ENCODE measurements at regions not wholly inside any gene's neighbourhood (a gene's known extent, or its start where the extent isn't known, plus 50 kb on each side); places are given as distances from the start of the nearest gene placed in this dataset.
A peak's percentile ranks its signal among the peaks of the same experiment; 100 is the strongest.

DNA sequence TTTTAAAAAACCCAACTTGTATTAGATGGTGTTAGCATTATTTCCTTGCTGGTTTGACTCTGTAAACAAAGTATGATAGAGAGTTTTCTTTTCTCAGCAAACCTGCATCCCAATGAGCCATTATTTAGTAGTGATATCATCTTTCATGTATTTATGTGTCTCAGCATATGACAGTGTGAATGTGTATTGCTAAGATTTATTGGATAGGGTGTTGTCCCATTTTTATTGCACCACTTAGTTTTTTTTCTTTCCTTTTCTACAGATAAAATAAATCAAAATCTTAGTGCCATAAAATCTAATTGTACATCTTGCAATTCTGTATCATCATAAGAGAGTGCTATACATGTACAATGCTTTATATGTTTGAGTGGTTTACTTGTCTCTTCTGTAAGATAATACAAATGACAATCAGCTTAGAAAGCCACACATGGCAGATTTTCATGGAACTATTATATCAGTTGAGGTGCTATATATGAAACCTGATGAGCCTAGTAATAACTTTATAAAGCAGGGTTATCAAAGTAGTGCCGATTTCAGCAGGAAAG is 149.2 kb upstream of the CYLC2 start:
- no peak overlapping the region for H3K4me2 ChIP-seq
- no peaks in the 10 kb centered on the region for H4K20me1 ChIP-seq
- TF ChIP-seq Cebpa-rat (IDR thresholded peaks at IDR 0.05): no peak
- no peaks in the 10 kb centered on the region for H3K27me3 ChIP-seq
- no peak overlapping the region for H3K9ac ChIP-seq
- no peaks in the 10 kb centered on the region for H3K9me3 ChIP-seq (replicated peaks in 1 of 11)
- no peak overlapping the region for H3K27ac ChIP-seq
- H3K4me1 ChIP-seq: no peaks in the 10 kb centered on the region
- no peaks in the 10 kb centered on the region for H3K36me3 ChIP-seq
- H3K4me3 ChIP-seq: no peak overlapping the region

DNA sequence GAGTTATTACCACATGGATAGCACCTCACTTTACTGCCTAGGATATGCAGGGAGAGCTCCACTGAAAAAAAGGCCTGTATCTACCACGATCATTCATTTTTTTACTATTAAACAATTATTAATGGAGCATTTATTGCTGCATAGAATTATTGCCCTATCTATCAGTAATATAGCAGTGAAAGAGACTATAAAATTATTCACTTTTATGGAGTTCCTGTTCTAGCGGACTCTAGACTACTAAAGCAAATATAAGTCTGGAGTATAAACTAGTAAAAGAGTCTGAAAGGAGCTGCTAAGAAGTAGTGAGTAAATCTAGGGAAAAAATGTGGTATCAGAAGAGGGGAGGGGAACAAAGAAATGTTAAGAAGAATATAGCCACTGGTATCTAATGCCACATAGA is 150.4 kb upstream of the CYLC2 start:
- no peaks in the 10 kb centered on the region for H3K4me1 ChIP-seq
- no peak overlapping the region for H3K4me2 ChIP-seq
- H3K4me3 ChIP-seq: no peak overlapping the region
- no peaks in the 10 kb centered on the region for H3K27me3 ChIP-seq
- H4K20me1 ChIP-seq: no peaks in the 10 kb centered on the region
- H3K36me3 ChIP-seq: no peaks in the 10 kb centered on the region
- no peak overlapping the region for H3K9ac ChIP-seq
- H3K27ac ChIP-seq: no peak overlapping the region
- no peak for TF ChIP-seq Cebpa-rat (IDR thresholded peaks at IDR 0.05)
- H3K9me3 ChIP-seq (replicated peaks in 1 of 11): no peaks in the 10 kb centered on the region

- no peak overlapping the region for H3K27ac ChIP-seq
- no peak for TF ChIP-seq Cebpa-rat (IDR thresholded peaks at IDR 0.05)
- no peak overlapping the region for H3K4me2 ChIP-seq
- H4K20me1 ChIP-seq: no peaks in the 10 kb centered on the region
- H3K9me3 ChIP-seq (replicated peaks in 1 of 11): no peaks in the 10 kb centered on the region
- H3K36me3 ChIP-seq: no peaks in the 10 kb centered on the region
- H3K4me1 ChIP-seq: no peaks in the 10 kb centered on the region
- H3K4me3 ChIP-seq: no peak overlapping the region
- H3K9ac ChIP-seq: no peak overlapping the region
- no peaks in the 10 kb centered on the region for H3K27me3 ChIP-seq
Observed at GRCh38 chr9:102842423-102842822, 152.7 kb upstream of the CYLC2 start.

GRCh38 chr9:102841376-102841775 is 153.8 kb upstream of the CYLC2 start:
- Histone ChIP-seq H3K4me2 (no peak overlapping the region), H3K9me3 (replicated peaks in 1 of 11) (no peaks in the 10 kb centered on the region), H3K9ac (no peak overlapping the region), H3K27me3 (no peaks in the 10 kb centered on the region), H3K27ac (no peak overlapping the region), H3K4me3 (no peak overlapping the region), H3K36me3 (no peaks in the 10 kb centered on the region), H3K4me1 (no peaks in the 10 kb centered on the region), H4K20me1 (no peaks in the 10 kb centered on the region)
- no peak for TF ChIP-seq Cebpa-rat (IDR thresholded peaks at IDR 0.05)

GRCh38 chr9:102840335-102840734 is 154.8 kb upstream of the CYLC2 start:
- Histone ChIP-seq H3K27me3 (no peaks in the 10 kb centered on the region), H3K4me3 (no peak overlapping the region), H3K27ac (no peak overlapping the region), H3K9me3 (replicated peaks in 1 of 11) (no peaks in the 10 kb centered on the region), H3K36me3 (no peaks in the 10 kb centered on the region), H3K4me1 (no peaks in the 10 kb centered on the region), H4K20me1 (no peaks in the 10 kb centered on the region), H3K4me2 (no peak overlapping the region), H3K9ac (no peak overlapping the region)
- no peak for TF ChIP-seq Cebpa-rat (IDR thresholded peaks at IDR 0.05)

DNA sequence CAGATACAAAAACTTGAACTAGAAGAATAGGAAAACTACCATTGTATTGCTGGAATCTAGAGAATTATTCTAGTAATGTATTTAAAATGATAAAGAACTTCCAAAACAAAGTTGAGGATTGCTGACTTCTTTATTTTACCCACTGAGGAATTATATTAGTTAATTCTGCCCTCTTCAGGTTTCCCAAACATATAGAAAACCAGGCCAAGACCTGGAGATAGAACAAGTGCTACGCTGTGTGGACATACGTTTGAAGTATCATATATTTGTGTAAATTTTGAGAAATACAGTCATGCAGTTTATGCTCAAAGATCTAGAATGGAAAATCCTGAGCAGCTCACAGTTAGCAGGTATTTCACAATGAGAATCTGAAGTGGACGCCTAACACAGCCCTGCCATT is 162.3 kb upstream of the CYLC2 start:
- Histone ChIP-seq H3K36me3 (no peaks in the 10 kb centered on the region), H3K4me1 (no peaks in the 10 kb centered on the region), H3K4me2 (no peak overlapping the region), H3K27ac (no peak overlapping the region), H4K20me1 (no peaks in the 10 kb centered on the region), H3K9me3 (replicated peaks in 1 of 11) (no peaks in the 10 kb centered on the region), H3K27me3 (no peaks in the 10 kb centered on the region), H3K4me3 (no peak overlapping the region), H3K9ac (no peak overlapping the region)
- no peak for TF ChIP-seq Cebpa-rat (IDR thresholded peaks at IDR 0.05)

- Histone ChIP-seq H4K20me1 (no peaks in the 10 kb centered on the region), H3K4me1 (peaks cover 0 to 10% (median 4%) of the 10 kb centered on the region in 10 experiments; a peak in 7 of 20 replicates), H3K4me2 (peak overlapping the region in 6 of 11 experiments; percentile 18 to 59 (median 28); a peak in 11 of 22 replicates), H3K27me3 (no peaks in the 10 kb centered on the region), H3K36me3 (no peaks in the 10 kb centered on the region), H3K9ac (no peak overlapping the region), H3K4me3 (no peak overlapping the region), H3K27ac (peak overlapping the region in 1 of 11 experiments; percentile 29; a peak in 1 of 22 replicates), H3K9me3 (replicated peaks in 1 of 11) (no peaks in the 10 kb centered on the region)
- TF ChIP-seq Cebpa-rat (IDR thresholded peaks at IDR 0.05): no peak
Observed at GRCh38 chr9:102796244-102796643, 198.9 kb upstream of the CYLC2 start.

DNA sequence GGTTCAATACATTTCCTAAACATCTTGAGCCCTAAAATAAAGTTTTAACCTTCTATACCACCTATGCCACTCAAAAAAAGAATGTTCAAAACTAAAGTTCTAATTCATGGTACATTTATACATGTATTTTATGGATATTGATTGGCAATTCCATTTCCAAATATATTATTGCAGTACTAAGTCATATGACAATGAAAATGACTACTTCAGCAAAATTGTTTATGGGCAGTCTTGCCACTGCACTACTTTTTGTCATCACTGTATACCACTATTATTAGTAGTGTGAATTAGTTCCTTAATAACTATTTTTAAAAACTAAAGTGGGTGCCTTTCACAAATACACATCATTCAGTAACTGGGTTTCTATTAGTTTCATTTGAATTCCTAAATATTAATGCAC is 199.6 kb upstream of the CYLC2 start:
- Histone ChIP-seq H3K9me3 (replicated peaks in 1 of 11) (no peaks in the 10 kb centered on the region), H3K27ac (peak overlapping the region in 1 of 11 experiments; percentile 29; a peak in 1 of 22 replicates), H3K9ac (no peak overlapping the region), H3K4me3 (no peak overlapping the region), H3K36me3 (no peaks in the 10 kb centered on the region), H3K27me3 (no peaks in the 10 kb centered on the region), H3K4me1 (peaks cover 0 to 10% (median 4%) of the 10 kb centered on the region in 10 experiments; a peak in 7 of 20 replicates), H4K20me1 (no peaks in the 10 kb centered on the region), H3K4me2 (no peak overlapping the region)
- no peak for TF ChIP-seq Cebpa-rat (IDR thresholded peaks at IDR 0.05)

- no peaks in the 10 kb centered on the region for H3K9me3 ChIP-seq (replicated peaks in 1 of 11)
- no peak overlapping the region for H3K9ac ChIP-seq
- H3K27ac ChIP-seq: no peak overlapping the region
Observed at GRCh38 chr9:102779356-102779755, 215.8 kb upstream of the CYLC2 start.

GRCh38 chr9:102778746-102779145 is 216.4 kb upstream of the CYLC2 start:
- Histone ChIP-seq H3K36me3 (no peaks in the 10 kb centered on the region), H3K4me2 (peak overlapping the region in 2 of 11 experiments; percentile 8 to 20; a peak in 2 of 22 replicates), H3K4me1 (peaks cover 0 to 9% (median 0%) of the 10 kb centered on the region in 10 experiments; a peak in 8 of 20 replicates), H3K9ac (no peak overlapping the region), H3K27me3 (no peaks in the 10 kb centered on the region), H4K20me1 (no peaks in the 10 kb centered on the region), H3K4me3 (no peak overlapping the region), H3K9me3 (replicated peaks in 1 of 11) (no peaks in the 10 kb centered on the region), H3K27ac (no peak overlapping the region)
- TF ChIP-seq Cebpa-rat (IDR thresholded peaks at IDR 0.05): no peak

More at GRCh38 chr9:102779356-102779755, 215.8 kb upstream of the CYLC2 start:
- Histone ChIP-seq H3K4me3 (no peak overlapping the region), H3K4me1 (peaks cover 0 to 9% (median 0%) of the 10 kb centered on the region in 10 experiments; a peak in 8 of 20 replicates), H3K27me3 (no peaks in the 10 kb centered on the region), H4K20me1 (no peaks in the 10 kb centered on the region), H3K4me2 (peak overlapping the region in 2 of 11 experiments; percentile 8 to 20; a peak in 2 of 22 replicates), H3K36me3 (no peaks in the 10 kb centered on the region)
- no peak for TF ChIP-seq Cebpa-rat (IDR thresholded peaks at IDR 0.05)
